Activated CD4-positive, alpha-beta T cell treated with anti-CD3 and anti-CD28 coated beads, Interleukin-2, amount 10 ng/mL, durations not matched to agents 24 days and 14 days (primary cell): ENCODE measurements at regions not wholly inside any gene's neighbourhood (a gene's known extent, or its start where the extent isn't known, plus 50 kb on each side); places are given as distances from the start of the nearest gene placed in this dataset.

Experiments
- DNase-seq: peaks from one replicate; pipeline ENCODE4 v3.0.0; 2022
- H3K27ac Mint-ChIP-seq: one replicate; pipeline ENCODE4 v1.8.0; 2022; ENCODE audit warnings: mild to moderate bottlenecking, mixed read lengths
- H3K27me3 Mint-ChIP-seq: one replicate; pipeline ENCODE4 v1.8.0; 2022; ENCODE audit warnings: mixed read lengths
- H3K36me3 Mint-ChIP-seq: one replicate; pipeline ENCODE4 v1.8.0; 2022; ENCODE audit warnings: low read depth, mild to moderate bottlenecking, mixed read lengths
- H3K4me1 Mint-ChIP-seq: one replicate; pipeline ENCODE4 v1.8.0; 2021; ENCODE audit warnings: mixed read lengths
- H3K4me3 Mint-ChIP-seq: one replicate; pipeline ENCODE4 v1.8.0; 2022; ENCODE audit warnings: mild to moderate bottlenecking, moderate library complexity, mixed read lengths
- H3K9me3 Mint-ChIP-seq: one replicate; pipeline ENCODE4 v1.8.0; 2021; ENCODE audit warnings: mixed read lengths
- intact Hi-C: fragments of 100-400 bp; cut with micrococcal nuclease; formaldehyde crosslinking; loops from one replicate; pipeline ENCODE4 v1.15.1; 2023

DNA sequence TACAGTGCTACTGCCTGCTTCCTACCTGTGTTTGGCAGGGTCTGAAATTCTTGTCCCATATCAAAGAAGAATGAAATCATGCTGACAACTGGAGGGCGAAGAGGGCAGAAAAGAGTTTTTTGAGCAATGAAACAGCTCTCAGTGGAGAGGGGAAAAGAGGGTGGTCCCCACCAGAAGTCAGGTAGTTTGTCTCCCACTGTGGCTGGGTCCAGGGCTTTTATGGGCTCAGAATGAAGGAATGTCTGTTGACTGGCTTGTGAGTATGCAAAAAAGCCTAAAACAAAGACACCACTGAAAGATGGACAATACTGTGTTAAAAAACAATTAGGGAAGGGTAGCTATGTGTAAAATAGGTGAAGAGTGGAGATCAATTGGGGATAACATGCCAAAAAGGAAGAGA lies 115.0 kb downstream of the ADAM29 start:
- no peaks in the 10 kb centered on the region for H3K27me3 Mint-ChIP-seq

DNA sequence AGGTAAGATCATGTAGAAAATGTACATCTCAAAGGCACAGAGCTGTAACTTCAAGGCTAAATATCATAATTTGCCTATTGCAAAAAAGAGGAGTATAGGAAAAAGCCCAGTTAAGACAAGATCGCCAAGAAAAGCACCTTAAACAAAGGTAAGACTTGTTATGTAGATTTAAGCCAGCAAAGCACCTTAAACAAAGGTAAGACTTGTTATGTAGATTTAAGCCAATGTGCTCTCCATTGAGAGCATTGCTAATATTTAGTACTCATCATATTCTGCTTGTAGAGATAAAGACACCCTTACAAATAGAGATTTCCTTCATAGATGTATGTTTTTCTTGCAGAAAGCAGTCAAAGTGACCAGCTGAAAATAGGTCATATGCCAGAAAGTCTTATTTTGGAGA lies 115.8 kb downstream of the ADAM29 start:
- H3K4me3 Mint-ChIP-seq: no peak overlapping the region
- intact Hi-C loops: no loop called here
- H3K27ac Mint-ChIP-seq: no peak overlapping the region
- H3K27me3 Mint-ChIP-seq: no peaks in the 10 kb centered on the region
- peaks cover 3% of the 10 kb centered on the region for H3K9me3 Mint-ChIP-seq
- no peaks in the 10 kb centered on the region for H3K36me3 Mint-ChIP-seq
- DNase-seq: no peak
- H3K4me1 Mint-ChIP-seq: no peaks in the 10 kb centered on the region

More for the DNA sequence above, 115.0 kb downstream of the ADAM29 start:
- Mint-ChIP-seq H3K9me3 (peaks cover 4% of the 10 kb centered on the region), H3K4me1 (no peaks in the 10 kb centered on the region), H3K4me3 (no peak overlapping the region), H3K27ac (no peak overlapping the region), H3K36me3 (no peaks in the 10 kb centered on the region)
- intact Hi-C loops: no loop called here
- DNase-seq: no peak

DNA sequence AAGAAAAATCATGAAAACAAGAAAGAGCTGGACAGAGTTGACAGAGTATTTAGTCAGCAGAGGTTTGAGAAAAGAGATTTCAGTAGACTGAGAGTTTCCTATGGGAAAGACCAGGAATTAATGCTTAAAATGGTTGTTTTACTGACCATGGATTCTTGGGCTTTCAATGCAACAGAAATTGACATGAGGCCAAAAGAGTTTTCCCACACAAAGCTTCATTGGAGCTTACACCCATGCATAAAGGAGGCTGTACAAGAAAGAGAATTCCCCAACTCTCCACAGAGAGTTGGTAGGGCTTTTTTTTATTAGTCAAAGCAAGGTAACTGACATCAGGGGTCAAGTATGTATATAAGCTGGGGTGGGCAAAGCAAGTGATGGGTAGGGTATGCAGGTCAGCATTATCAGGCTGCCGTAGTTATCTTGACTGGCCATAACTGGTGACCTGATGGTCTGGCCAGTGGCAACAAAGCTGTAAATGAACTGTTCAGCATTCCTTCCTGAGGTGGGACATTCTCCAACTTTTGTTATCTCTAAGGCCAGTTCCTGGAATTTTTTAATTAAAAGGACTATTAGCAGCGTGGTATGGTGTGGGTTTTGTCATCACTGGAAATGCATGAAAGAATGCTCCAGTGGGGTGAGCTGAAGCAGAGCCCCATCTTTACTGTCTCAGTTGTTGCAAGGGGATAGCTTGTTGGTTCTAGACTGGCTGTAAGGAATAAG lies 117.0 kb downstream of the ADAM29 start:
- intact Hi-C loops: no loop called here
- no peak overlapping the region for H3K4me3 Mint-ChIP-seq
- H3K27ac Mint-ChIP-seq: no peak overlapping the region
- peaks cover 3% of the 10 kb centered on the region for H3K9me3 Mint-ChIP-seq
- H3K4me1 Mint-ChIP-seq: no peaks in the 10 kb centered on the region
- no peak for DNase-seq
- no peaks in the 10 kb centered on the region for H3K36me3 Mint-ChIP-seq
- no peaks in the 10 kb centered on the region for H3K27me3 Mint-ChIP-seq

DNA sequence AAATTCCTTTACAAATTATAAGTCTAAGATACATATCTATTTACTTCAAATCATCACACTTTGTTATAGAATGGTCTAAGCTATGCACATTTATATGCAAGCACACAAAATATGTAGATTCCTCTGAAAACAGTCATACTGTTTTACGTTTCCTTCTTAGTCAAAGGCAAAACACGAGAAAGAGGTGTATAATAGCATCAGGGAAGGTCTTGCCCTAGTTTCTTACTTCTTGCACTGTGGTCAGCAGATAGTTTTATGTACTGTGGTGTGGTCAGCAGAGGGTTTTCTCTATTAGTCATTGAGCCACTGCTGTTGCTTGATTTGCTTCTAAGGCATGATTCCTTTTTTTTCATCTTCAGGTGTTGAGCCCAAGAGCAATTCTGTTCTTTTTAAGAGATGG lies 117.7 kb downstream of the ADAM29 start:
- H3K4me3 Mint-ChIP-seq: no peak overlapping the region
- H3K9me3 Mint-ChIP-seq: peaks cover 3% of the 10 kb centered on the region
- intact Hi-C loops: no loop called here
- H3K27me3 Mint-ChIP-seq: no peaks in the 10 kb centered on the region
- H3K4me1 Mint-ChIP-seq: no peaks in the 10 kb centered on the region
- no peak overlapping the region for H3K27ac Mint-ChIP-seq
- H3K36me3 Mint-ChIP-seq: no peaks in the 10 kb centered on the region
- DNase-seq: no peak

DNA sequence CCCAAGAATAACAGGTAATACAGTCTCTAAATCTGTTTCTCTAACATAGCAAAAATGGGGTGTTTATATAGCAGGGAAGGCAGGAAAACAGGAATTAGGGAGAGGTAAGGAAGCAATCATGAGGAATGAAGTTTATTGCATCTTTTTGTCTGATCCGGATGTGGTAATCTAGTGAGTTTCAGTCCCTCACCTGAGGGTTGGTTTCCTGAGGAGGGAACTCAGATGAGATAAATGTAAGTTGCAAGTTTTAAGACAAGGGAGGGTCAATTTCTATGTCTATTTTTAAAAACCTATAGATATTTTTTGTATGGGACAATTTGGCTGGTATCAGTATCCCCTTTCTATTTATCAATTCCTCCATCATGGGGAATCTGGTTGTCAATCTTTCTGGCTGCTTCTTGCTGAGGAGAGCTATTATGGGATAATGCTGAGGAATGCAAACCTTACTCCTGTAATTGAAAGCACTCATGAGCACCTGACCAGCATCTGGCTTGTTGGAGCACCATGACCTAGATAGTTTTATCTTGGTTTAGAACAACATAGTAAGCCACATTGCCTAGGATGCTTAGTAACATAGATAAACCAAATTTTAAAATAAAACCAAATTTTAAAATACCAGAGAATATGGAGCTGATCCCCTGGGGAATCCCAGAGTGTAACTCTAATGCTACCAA lies 130.1 kb downstream of the ADAM29 start:
- H3K27me3 Mint-ChIP-seq: no peaks in the 10 kb centered on the region
- H3K9me3 Mint-ChIP-seq: no peaks in the 10 kb centered on the region
- no peaks in the 10 kb centered on the region for H3K36me3 Mint-ChIP-seq
- H3K27ac Mint-ChIP-seq: no peak overlapping the region
- intact Hi-C loops: no loop called here
- no peaks in the 10 kb centered on the region for H3K4me1 Mint-ChIP-seq
- no peak overlapping the region for H3K4me3 Mint-ChIP-seq
- no peak for DNase-seq

DNA sequence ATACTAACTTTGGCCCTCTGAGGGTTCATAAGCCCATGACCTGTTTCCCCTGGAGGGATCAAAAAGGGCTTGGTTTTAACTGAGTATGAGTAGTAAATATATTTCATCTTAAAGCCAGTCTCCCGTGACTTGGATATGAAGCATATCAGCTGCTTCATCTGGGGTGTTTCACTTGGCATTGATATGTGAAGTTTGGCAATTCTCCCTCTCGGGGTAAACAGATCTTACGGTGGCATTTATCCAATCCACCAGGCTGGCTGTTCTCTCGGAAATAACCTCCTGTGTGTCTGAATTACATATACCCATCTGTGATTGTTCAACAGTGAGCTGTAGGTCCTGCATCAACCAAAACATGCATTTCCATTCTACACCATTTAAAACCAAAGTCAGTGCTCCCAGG lies 130.7 kb downstream of the ADAM29 start:
- DNase-seq: no peak
- no peaks in the 10 kb centered on the region for H3K9me3 Mint-ChIP-seq
- H3K27me3 Mint-ChIP-seq: no peaks in the 10 kb centered on the region
- H3K27ac Mint-ChIP-seq: no peak overlapping the region
- H3K4me3 Mint-ChIP-seq: no peak overlapping the region
- H3K36me3 Mint-ChIP-seq: no peaks in the 10 kb centered on the region
- intact Hi-C loops: no loop called here
- H3K4me1 Mint-ChIP-seq: no peaks in the 10 kb centered on the region

DNA sequence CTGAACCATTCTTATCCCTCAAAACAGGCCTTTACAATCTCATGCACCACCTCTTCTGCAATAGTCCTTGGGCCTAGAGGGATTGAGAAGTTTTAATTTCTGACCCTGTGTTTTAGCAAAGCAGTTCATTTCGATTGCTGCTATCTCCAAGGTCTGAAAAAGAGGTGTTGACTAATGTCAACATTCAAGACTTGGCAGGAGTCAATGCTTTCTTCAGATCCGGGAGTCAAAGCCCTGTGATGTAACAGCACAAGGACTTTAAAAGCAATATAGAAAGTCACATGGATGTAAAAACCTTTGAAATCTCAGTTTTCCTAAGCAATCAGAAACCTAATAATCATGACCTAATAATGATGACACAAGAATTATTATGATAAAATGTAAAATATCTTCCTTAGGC lies 133.8 kb downstream of the ADAM29 start:
- no peaks in the 10 kb centered on the region for H3K36me3 Mint-ChIP-seq
- intact Hi-C loops: no loop called here
- no peak for DNase-seq
- no peak overlapping the region for H3K27ac Mint-ChIP-seq
- no peaks in the 10 kb centered on the region for H3K9me3 Mint-ChIP-seq
- H3K4me1 Mint-ChIP-seq: no peaks in the 10 kb centered on the region
- H3K4me3 Mint-ChIP-seq: no peak overlapping the region
- H3K27me3 Mint-ChIP-seq: no peaks in the 10 kb centered on the region

DNA sequence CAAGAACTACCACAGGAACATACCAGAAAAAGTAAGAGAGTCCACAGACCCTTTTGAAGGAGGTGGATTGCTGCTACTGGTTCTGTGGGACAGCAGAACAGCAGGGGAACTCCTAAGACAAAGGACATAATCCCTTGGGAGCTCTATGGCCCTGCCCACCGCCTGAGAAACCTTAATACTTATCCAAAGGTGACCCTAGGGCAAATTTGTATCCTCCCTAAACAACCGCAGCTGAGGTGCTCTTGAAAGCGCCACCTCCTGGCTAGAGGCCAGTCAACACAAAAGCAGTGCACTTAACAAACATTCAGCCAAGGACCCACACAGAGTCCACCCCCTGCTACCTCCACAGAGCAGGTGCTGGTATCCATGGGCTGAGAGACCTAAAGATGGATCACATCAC lies 136.8 kb downstream of the ADAM29 start:
- no peaks in the 10 kb centered on the region for H3K36me3 Mint-ChIP-seq
- no peaks in the 10 kb centered on the region for H3K9me3 Mint-ChIP-seq
- intact Hi-C loops: no loop called here
- H3K27me3 Mint-ChIP-seq: no peaks in the 10 kb centered on the region
- no peak for DNase-seq
- no peak overlapping the region for H3K27ac Mint-ChIP-seq
- no peak overlapping the region for H3K4me3 Mint-ChIP-seq
- H3K4me1 Mint-ChIP-seq: no peaks in the 10 kb centered on the region

DNA sequence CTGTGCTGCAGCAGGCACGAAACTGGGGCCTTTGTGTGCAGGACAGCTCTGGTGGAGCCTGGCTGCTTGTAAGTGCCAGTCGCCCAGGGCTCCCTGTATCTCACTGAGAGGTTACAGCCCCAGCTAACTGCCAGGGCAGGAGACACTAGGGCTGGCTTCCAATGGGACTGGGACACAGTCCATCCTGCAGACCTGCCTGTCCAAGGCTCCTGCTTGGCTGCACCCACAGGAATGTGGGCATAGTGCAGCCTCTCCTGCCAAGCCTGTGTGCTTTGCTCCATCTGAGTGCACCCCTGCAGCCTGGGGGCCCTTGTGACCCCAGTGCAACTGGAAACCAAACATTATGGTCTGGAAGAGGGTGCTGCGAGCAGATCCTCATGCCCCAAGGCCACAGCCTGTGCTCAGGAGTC lies 144.0 kb downstream of the ADAM29 start:
- Mint-ChIP-seq H3K4me1 (no peaks in the 10 kb centered on the region), H3K27ac (no peak overlapping the region), H3K36me3 (no peaks in the 10 kb centered on the region), H3K4me3 (no peak overlapping the region), H3K27me3 (no peaks in the 10 kb centered on the region), H3K9me3 (peaks cover 4% of the 10 kb centered on the region)
- intact Hi-C loops: no loop called here
- DNase-seq: no peak

DNA sequence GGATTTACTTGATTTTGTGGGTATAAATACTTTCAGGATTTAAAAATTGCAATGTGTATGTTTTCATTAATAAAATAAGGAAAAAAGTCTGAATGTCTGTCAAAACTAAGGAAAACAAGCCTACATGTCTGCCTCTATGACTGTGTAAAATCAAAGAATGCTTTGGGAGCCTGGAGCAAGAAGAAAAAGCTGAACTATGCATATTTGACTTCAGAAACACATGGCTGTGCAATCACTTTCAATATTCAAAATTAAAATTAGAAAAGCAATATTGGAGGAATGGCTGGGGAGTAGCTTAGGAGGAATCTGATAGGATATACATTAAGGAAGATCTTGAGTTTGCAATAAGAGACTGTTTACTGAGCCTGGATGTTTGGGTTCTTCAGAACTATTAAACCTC lies 147.1 kb downstream of the ADAM29 start:
- H3K27ac Mint-ChIP-seq: no peak overlapping the region
- no peaks in the 10 kb centered on the region for H3K4me1 Mint-ChIP-seq
- H3K9me3 Mint-ChIP-seq: peaks cover 4% of the 10 kb centered on the region
- no peak for DNase-seq
- H3K36me3 Mint-ChIP-seq: no peaks in the 10 kb centered on the region
- no peak overlapping the region for H3K4me3 Mint-ChIP-seq
- no peaks in the 10 kb centered on the region for H3K27me3 Mint-ChIP-seq
- intact Hi-C loops: no loop called here

DNA sequence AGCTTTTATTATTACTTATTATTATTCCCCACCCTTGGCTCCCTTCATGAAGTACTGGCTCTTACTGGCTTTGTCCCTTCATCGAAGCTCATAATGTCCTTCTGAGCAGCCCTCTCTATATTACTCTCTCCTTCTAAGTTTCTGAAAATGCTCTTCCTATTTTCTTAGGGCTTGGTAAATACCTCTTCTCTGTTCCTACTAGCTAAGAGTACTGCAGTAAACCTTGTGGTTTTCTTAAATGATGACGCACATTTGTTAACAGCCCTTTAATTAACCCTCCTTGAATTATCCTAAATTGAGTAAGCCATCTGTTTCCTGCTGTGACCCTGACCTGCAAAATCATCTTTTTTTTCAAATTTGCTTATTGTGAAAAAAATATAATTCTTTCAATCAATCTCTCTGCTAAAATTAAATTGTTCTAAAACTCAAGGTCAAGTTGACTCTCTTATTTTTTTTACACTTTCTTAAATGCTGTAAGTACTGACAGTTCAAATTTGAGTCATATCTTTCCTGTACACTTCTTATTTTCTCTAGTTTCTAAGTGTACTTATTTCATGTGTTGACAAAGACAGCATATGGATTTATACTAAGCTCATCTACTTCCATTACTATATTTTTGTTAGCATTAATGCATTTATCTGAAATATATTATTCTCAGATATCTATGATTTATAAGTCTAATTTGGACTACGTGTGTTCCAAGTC lies 148.9 kb downstream of the ADAM29 start:
- H3K9me3 Mint-ChIP-seq: peaks cover 4% of the 10 kb centered on the region
- H3K4me1 Mint-ChIP-seq: no peaks in the 10 kb centered on the region
- no peak for DNase-seq
- no peaks in the 10 kb centered on the region for H3K36me3 Mint-ChIP-seq
- H3K4me3 Mint-ChIP-seq: no peak overlapping the region
- intact Hi-C loops: no loop called here
- no peak overlapping the region for H3K27ac Mint-ChIP-seq
- H3K27me3 Mint-ChIP-seq: no peaks in the 10 kb centered on the region

DNA sequence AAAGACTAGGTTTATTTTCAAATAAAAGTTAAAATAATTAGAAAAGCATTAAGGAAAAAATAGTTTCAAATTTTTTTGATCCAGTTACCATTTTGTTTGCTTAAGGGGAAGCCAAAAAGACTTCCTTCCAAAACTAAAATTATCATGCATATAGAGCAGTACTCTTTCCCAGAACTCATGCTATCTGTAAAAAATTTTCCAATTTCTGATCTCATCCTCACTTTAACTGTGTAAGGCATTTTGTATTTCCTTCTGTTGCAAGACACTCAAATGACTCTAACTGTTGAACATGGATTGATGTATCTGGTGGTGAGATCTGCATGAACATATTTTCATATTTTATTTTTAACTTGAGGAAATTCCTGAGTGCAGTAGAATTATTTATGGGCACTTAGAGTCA lies 150.1 kb downstream of the ADAM29 start:
- Mint-ChIP-seq H3K36me3 (no peaks in the 10 kb centered on the region), H3K9me3 (peaks cover 4% of the 10 kb centered on the region), H3K4me1 (no peaks in the 10 kb centered on the region), H3K27ac (no peak overlapping the region), H3K4me3 (no peak overlapping the region), H3K27me3 (no peaks in the 10 kb centered on the region)
- no peak for DNase-seq
- intact Hi-C loops: no loop called here

DNA sequence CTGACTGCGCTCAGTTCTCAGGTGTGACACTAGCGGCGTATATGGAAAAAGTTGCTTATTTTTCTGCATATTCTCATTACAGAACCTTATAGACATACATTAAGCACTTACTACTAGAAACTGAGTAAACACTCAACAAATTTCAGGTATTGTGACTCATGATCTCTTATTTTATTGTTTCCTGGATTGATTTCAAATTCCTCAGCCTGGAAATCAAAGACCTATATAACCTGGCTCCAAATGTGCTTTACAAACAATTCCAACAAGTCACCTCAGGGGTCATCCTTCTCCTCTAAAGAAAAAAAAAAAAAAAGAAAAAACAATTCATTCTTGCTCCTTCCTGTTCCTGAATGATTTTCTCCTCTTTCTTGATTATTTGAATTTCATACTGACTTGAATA lies 152.3 kb downstream of the ADAM29 start:
- Mint-ChIP-seq H3K27me3 (no peaks in the 10 kb centered on the region), H3K4me1 (no peaks in the 10 kb centered on the region), H3K9me3 (no peaks in the 10 kb centered on the region), H3K27ac (no peak overlapping the region), H3K4me3 (no peak overlapping the region), H3K36me3 (no peaks in the 10 kb centered on the region)
- intact Hi-C loops: no loop called here
- no peak for DNase-seq

DNA sequence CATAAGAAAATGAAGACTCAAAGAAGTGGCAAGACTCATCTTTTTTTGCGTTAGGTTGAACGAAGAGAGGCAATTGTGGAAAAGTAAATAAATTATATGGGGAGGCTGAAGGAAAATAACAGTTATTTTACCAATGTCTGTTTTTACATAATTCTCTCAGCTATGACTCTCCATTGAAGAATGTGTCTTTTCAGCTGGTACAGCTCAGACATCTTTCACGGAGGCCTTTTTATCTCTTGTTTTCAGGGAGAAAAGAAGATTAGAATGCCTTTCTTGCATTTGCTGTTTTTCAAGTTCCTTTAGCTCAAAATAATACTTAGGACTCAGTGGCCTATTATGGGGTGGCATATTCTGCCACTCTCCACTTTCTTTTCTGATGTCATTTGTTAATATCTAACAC lies 153.0 kb downstream of the ADAM29 start:
- H3K9me3 Mint-ChIP-seq: no peaks in the 10 kb centered on the region
- no peak for DNase-seq
- no peak overlapping the region for H3K4me3 Mint-ChIP-seq
- intact Hi-C loops: no loop called here
- no peaks in the 10 kb centered on the region for H3K4me1 Mint-ChIP-seq
- H3K27me3 Mint-ChIP-seq: no peaks in the 10 kb centered on the region
- H3K27ac Mint-ChIP-seq: no peak overlapping the region
- no peaks in the 10 kb centered on the region for H3K36me3 Mint-ChIP-seq
